ENCODE measurements at regions not wholly inside any gene's neighbourhood (a gene's known extent, or its start where the extent isn't known, plus 50 kb on each side); places are given as distances from the start of the nearest gene placed in this dataset.

- Histone ChIP-seq H3K27me3 (ENCODE audit: control insufficient read depth, insufficient read depth, low read length) (no peaks in the 10 kb centered on the region; the same call in 1 of the 2 replicates), H3K4me3 (ENCODE audit: low read depth, low read length) (no peak overlapping the region), H3K36me3 (ENCODE audit: control insufficient read depth, insufficient read depth, low read length) (no peaks in the 10 kb centered on the region)
- CTCF ChIA-PET: interaction anchor here (0.7 kb wide), 1 partner anchor 10 kb away, joined by 3 read pairs; no protein-coding TSS in a partner anchor
- no peak for DNase-seq (ENCODE audit: low read depth)
- POLR2A ChIA-PET: no interaction called here
- TF ChIP-seq, protein P1, sequence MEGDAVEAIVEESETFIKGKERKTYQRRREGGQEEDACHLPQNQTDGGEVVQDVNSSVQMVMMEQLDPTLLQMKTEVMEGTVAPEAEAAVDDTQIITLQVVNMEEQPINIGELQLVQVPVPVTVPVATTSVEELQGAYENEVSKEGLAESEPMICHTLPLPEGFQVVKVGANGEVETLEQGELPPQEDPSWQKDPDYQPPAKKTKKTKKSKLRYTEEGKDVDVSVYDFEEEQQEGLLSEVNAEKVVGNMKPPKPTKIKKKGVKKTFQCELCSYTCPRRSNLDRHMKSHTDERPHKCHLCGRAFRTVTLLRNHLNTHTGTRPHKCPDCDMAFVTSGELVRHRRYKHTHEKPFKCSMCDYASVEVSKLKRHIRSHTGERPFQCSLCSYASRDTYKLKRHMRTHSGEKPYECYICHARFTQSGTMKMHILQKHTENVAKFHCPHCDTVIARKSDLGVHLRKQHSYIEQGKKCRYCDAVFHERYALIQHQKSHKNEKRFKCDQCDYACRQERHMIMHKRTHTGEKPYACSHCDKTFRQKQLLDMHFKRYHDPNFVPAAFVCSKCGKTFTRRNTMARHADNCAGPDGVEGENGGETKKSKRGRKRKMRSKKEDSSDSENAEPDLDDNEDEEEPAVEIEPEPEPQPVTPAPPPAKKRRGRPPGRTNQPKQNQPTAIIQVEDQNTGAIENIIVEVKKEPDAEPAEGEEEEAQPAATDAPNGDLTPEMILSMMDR (IDR thresholded peaks at IDR 0.05; ENCODE audit: insufficient read depth, low read depth, low read length): no peak
These were observed 128.5 kb upstream of the FANCL start for GRCh38 chr2:58369594-58369993.

GRCh38 chr2:58364098-58364497, 123.0 kb upstream of the FANCL start:
- H3K27me3 ChIP-seq (ENCODE audit: control insufficient read depth, insufficient read depth, low read length): no peaks in the 10 kb centered on the region; the same call in 1 of the 2 replicates
- H3K4me3 ChIP-seq (ENCODE audit: low read depth, low read length): no peak overlapping the region
- CTCF ChIA-PET: no interaction called here
- no peaks in the 10 kb centered on the region for H3K36me3 ChIP-seq (ENCODE audit: control insufficient read depth, insufficient read depth, low read length)
- DNase-seq (ENCODE audit: low read depth): no peak
- TF ChIP-seq, protein P1 (IDR thresholded peaks at IDR 0.05; ENCODE audit: insufficient read depth, low read depth, low read length): no peak
- POLR2A ChIA-PET: no interaction called here

DNA sequence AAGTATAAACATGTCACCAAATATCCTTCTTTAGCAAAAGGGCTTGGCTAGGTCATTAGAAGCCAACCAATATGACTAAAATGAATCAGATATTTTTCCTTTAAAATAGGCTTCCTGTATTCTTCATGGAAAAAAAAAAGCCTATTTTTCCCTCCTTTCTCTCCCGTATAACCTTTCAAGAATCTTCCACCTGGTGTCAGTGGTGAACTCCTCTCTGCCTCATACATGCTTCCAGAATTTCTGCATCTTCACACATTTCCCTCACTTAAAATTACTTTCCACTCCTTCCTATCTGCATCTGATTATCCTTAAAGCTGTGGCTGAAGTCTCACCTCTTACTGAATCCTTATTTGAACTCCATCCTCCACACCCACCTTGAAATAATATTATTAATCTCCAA, 116.9 kb upstream of the FANCL start:
- POLR2A ChIA-PET: no interaction called here
- no peaks in the 10 kb centered on the region for H3K36me3 ChIP-seq (ENCODE audit: control insufficient read depth, insufficient read depth, low read length)
- no peaks in the 10 kb centered on the region for H3K27me3 ChIP-seq (ENCODE audit: control insufficient read depth, insufficient read depth, low read length)
- TF ChIP-seq, protein P1 (IDR thresholded peaks at IDR 0.05; ENCODE audit: insufficient read depth, low read depth, low read length): no peak
- CTCF ChIA-PET: interaction anchor here (0.6 kb wide), 1 partner anchor 89 kb away, joined by 3 read pairs; no protein-coding TSS in a partner anchor
- DNase-seq (ENCODE audit: low read depth): no peak
- H3K4me3 ChIP-seq (ENCODE audit: low read depth, low read length): no peak overlapping the region

DNA sequence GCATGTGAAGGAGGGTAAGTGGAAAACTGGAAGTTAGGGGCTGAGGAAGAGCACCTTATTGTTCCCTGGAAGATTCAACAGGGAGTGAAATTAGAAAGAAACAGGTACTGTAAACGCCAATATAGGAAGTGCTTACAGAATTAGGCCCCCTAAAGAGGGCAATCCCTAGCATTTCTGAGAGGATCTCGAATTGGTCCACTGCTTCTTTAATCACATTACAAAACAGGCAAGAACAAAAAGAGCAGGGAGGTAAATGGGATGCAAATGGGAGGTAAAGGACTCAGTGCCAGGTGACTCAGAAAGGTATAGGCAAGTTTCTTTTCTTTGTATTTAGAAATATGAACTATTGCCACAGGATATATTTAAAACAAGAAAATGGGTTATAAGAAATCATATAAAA, 116.4 kb upstream of the FANCL start:
- Histone ChIP-seq H3K4me3 (ENCODE audit: low read depth, low read length) (no peak overlapping the region), H3K27me3 (ENCODE audit: control insufficient read depth, insufficient read depth, low read length) (no peaks in the 10 kb centered on the region), H3K36me3 (ENCODE audit: control insufficient read depth, insufficient read depth, low read length) (no peaks in the 10 kb centered on the region)
- CTCF ChIA-PET: interaction anchor here (0.6 kb wide), 1 partner anchor 90 kb away, joined by 3 read pairs; no protein-coding TSS in a partner anchor
- TF ChIP-seq, protein P1 (IDR thresholded peaks at IDR 0.05; ENCODE audit: insufficient read depth, low read depth, low read length): no peak
- POLR2A ChIA-PET: no interaction called here
- no peak for DNase-seq (ENCODE audit: low read depth)

DNA sequence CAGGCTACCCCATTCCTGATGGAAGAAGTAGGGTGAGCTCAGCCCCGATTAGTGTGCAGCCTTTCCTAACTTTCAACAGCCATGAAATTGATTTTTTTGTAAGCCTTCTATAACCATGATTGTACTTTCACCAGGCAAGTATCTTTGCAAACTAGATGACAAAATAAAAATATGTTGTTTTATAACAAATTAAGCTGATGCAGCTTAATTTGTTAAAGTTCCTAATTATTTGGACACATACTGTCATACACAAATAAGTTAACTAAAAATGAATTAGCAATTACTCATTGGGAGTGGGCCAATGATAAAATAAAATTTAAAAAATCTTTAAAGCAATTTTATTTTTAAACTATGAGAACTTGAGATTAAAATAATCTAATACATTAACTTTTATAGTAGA, 113.1 kb upstream of the FANCL start:
- Histone ChIP-seq H3K36me3 (ENCODE audit: control insufficient read depth, insufficient read depth, low read length) (no peaks in the 10 kb centered on the region), H3K4me3 (ENCODE audit: low read depth, low read length) (no peak overlapping the region), H3K27me3 (ENCODE audit: control insufficient read depth, insufficient read depth, low read length) (no peaks in the 10 kb centered on the region; the same call in 1 of the 2 replicates)
- ChIA-PET POLR2A (no interaction called here), CTCF (interaction anchor here (0.5 kb wide), 1 partner anchor 595 kb away, joined by 3 read pairs; no protein-coding TSS in a partner anchor)
- no peak for DNase-seq (ENCODE audit: low read depth)
- TF ChIP-seq, protein P1 (IDR thresholded peaks at IDR 0.05; ENCODE audit: insufficient read depth, low read depth, low read length): no peak
